Tibial nerve (tissue), 4 donors: ENCODE measurements at regions not wholly inside any gene's neighbourhood (a gene's known extent, or its start where the extent isn't known, plus 50 kb on each side); places are given as distances from the start of the nearest gene placed in this dataset.

ENCODE experiments used
- DNase-seq, 2 donors: peaks; one replicate each; pipeline ENCODE4 v3.0.0-alpha.2; 2019; ENCODE audit warnings: low spot score in 2 of 2
- H3K27ac ChIP-seq, 4 donors: fragments of 200-600 bp; sonication (generic) in 3 of 4; one replicate each; pipeline ENCODE4 v1.5.1; 2017 to 2019; ENCODE audit warnings: mild to moderate bottlenecking in 1 of 4
- H3K27me3 ChIP-seq, 2 donors: fragments of 200-600 bp; sonication (generic) in 1 of 2; one replicate each; pipeline versions ENCODE4 v1.5.1 to v1.6.0; 2017 to 2019
- H3K36me3 ChIP-seq, 3 donors: fragments of 200-600 bp; sonication (generic); one replicate each; pipeline ENCODE4 v1.5.1; 2018 to 2019
- H3K4me1 ChIP-seq, 4 donors: fragments of 200-600 bp; sonication (generic) in 3 of 4; one replicate each; pipeline ENCODE4 v1.5.1; 2017 to 2019
- H3K4me3 ChIP-seq, 4 donors: fragments of 200-600 bp; sonication (generic) in 3 of 4; one replicate each; pipeline ENCODE4 v1.5.1; 2017 to 2019; ENCODE audit warnings: mild to moderate bottlenecking in 1 of 4, moderate library complexity in 1 of 4
- H3K9me3 ChIP-seq, 4 donors: fragments of 200-600 bp; sonication (generic) in 3 of 4; one replicate each; pipeline ENCODE4 v1.5.1; 2017 to 2019
- CTCF ChIP-seq, 5 experiments: fragments of 200-600 bp in 3 of 5; fragments of 450-650 bp in 2 of 5; sonication (generic) in 3 of 5; IDR thresholded peaks; one replicate each; pipeline ENCODE4 v1.5.1; 2016 to 2019; ENCODE audit warnings: antibody characterized with exemption in 5 of 5, mild to moderate bottlenecking in 3 of 5, moderate library complexity in 2 of 5
- EP300 ChIP-seq, 2 donors: sonication (generic); formaldehyde crosslinking; IDR thresholded peaks; one replicate each; pipeline ENCODE4 v1.6.1; 2017; ENCODE audit warnings: antibody characterized with exemption in 2 of 2, mild to moderate bottlenecking in 1 of 2
- POLR2A ChIP-seq, 2 donors: fragments of 450-650 bp; IDR thresholded peaks; one replicate each; pipeline ENCODE4 v1.6.1; 2017; ENCODE audit warnings: antibody characterized with exemption in 2 of 2, mild to moderate bottlenecking in 2 of 2, moderate library complexity in 2 of 2
- WGBS, 2 donors: methylation state at CpG; one replicate each; pipeline ENCODE4 v1.1.5; 2018; 5-methylcytosine and 5-hydroxymethylcytosine counted together

- no peaks in the 10 kb centered on the region for H3K36me3 ChIP-seq
- H3K4me3 ChIP-seq = no peak overlapping the region
- no peak for DNase-seq
- H3K4me1 ChIP-seq = no peaks in the 10 kb centered on the region
- H3K9me3 ChIP-seq = no peaks in the 10 kb centered on the region
- 88 to 100% methylated on average over 1 of the region's 1 CpG for WGBS, 2 donors
- no peak overlapping the region for H3K27ac ChIP-seq
- TF ChIP-seq EP300 (IDR thresholded peaks at IDR 0.05) = no peak
- TF ChIP-seq CTCF (IDR thresholded peaks at IDR 0.05) = no peak
- no peak for TF ChIP-seq POLR2A (IDR thresholded peaks at IDR 0.05)
- no peaks in the 10 kb centered on the region for H3K27me3 ChIP-seq
Observed at GRCh38 chr14:29444805-29445204, 482.8 kb downstream of the PRKD1 start.

- DNase-seq = no peak
- H3K36me3 ChIP-seq = no peaks in the 10 kb centered on the region
- no peak overlapping the region for H3K27ac ChIP-seq
- whole genome bisulfite sequencing, 2 donors = 82 to 88% methylated on average over 5 of the region's 5 CpGs
- no peaks in the 10 kb centered on the region for H3K4me1 ChIP-seq
- H3K27me3 ChIP-seq = no peaks in the 10 kb centered on the region
- H3K9me3 ChIP-seq = no peaks in the 10 kb centered on the region
- no peak for TF ChIP-seq CTCF (IDR thresholded peaks at IDR 0.05)
- no peak for TF ChIP-seq EP300 (IDR thresholded peaks at IDR 0.05)
- TF ChIP-seq POLR2A (IDR thresholded peaks at IDR 0.05) = no peak
- no peak overlapping the region for H3K4me3 ChIP-seq
Observed at GRCh38 chr14:29446971-29447370, 480.7 kb downstream of the PRKD1 start.

- H3K4me3 ChIP-seq = no peak overlapping the region
- no peaks in the 10 kb centered on the region for H3K4me1 ChIP-seq
- no peak overlapping the region for H3K27ac ChIP-seq
- DNase-seq = no peak
- no peaks in the 10 kb centered on the region for H3K9me3 ChIP-seq
- TF ChIP-seq CTCF (IDR thresholded peaks at IDR 0.05) (no peak), EP300 (IDR thresholded peaks at IDR 0.05) (no peak), POLR2A (IDR thresholded peaks at IDR 0.05) (no peak)
- WGBS, 2 donors = 79 to 80% methylated on average over 2 of the region's 2 CpGs
- no peaks in the 10 kb centered on the region for H3K36me3 ChIP-seq
- no peaks in the 10 kb centered on the region for H3K27me3 ChIP-seq
Observed at GRCh38 chr14:29451941-29452340, 475.7 kb downstream of the PRKD1 start.

GRCh38 chr14:29453045-29453444, 474.6 kb downstream of the PRKD1 start:
- no peaks in the 10 kb centered on the region for H3K27me3 ChIP-seq
- H3K4me3 ChIP-seq = no peak overlapping the region
- no peaks in the 10 kb centered on the region for H3K9me3 ChIP-seq
- H3K27ac ChIP-seq = no peak overlapping the region
- DNase-seq = no peak
- no peaks in the 10 kb centered on the region for H3K36me3 ChIP-seq
- no peaks in the 10 kb centered on the region for H3K4me1 ChIP-seq
- TF ChIP-seq CTCF (IDR thresholded peaks at IDR 0.05) = no peak
- no peak for TF ChIP-seq EP300 (IDR thresholded peaks at IDR 0.05)
- no peak for TF ChIP-seq POLR2A (IDR thresholded peaks at IDR 0.05)

- H3K4me3 ChIP-seq = no peak overlapping the region
- 77 to 79% methylated on average over 4 of the region's 4 CpGs for WGBS, 2 donors
- H3K27me3 ChIP-seq = no peaks in the 10 kb centered on the region
- TF ChIP-seq CTCF (IDR thresholded peaks at IDR 0.05) = no peak
- TF ChIP-seq POLR2A (IDR thresholded peaks at IDR 0.05) = no peak
- TF ChIP-seq EP300 (IDR thresholded peaks at IDR 0.05) = no peak
- no peak overlapping the region for H3K27ac ChIP-seq
- no peaks in the 10 kb centered on the region for H3K36me3 ChIP-seq
- DNase-seq = no peak
- no peaks in the 10 kb centered on the region for H3K4me1 ChIP-seq
- H3K9me3 ChIP-seq = no peaks in the 10 kb centered on the region
Observed at GRCh38 chr14:29454026-29454693, 473.5 kb downstream of the PRKD1 start.
